HG03354 (cell line): ENCODE measurements at regions not wholly inside any gene's neighbourhood (a gene's known extent, or its start where the extent isn't known, plus 50 kb on each side); places are given as distances from the start of the nearest gene placed in this dataset.

Experiments used
- ATAC-seq: cut with Tn5 transposase; IDR thresholded peaks from one replicate; pipeline ENCODE4 v1.9.1; 2021; ENCODE audit warnings: mild to moderate bottlenecking; ENCODE audit not compliant: unreplicated experiment, poor library complexity, severe bottlenecking

- no peak for ATAC-seq
These were observed 227.3 kb downstream of the TBX18 start for GRCh38 chr6:84536885-84537638.

- ATAC-seq, result no peak
These were observed 236.2 kb downstream of the TBX18 start for GRCh38 chr6:84528201-84528600.

- ATAC-seq, result no peak
These were observed 237.8 kb downstream of the TBX18 start for GRCh38 chr6:84526631-84527030.

- ATAC-seq, result no peak
These were observed 238.5 kb downstream of the TBX18 start for GRCh38 chr6:84525907-84526306.

- no peak for ATAC-seq
These were observed 239.8 kb downstream of the TBX18 start for GRCh38 chr6:84524636-84525035.

- no peak for ATAC-seq
These were observed 242.3 kb downstream of the TBX18 start for GRCh38 chr6:84522135-84522549.

GRCh38 chr6:84521511-84521910, 242.9 kb downstream of the TBX18 start:
- ATAC-seq, result no peak

GRCh38 chr6:84517741-84518530, 246.5 kb downstream of the TBX18 start:
- no peak for ATAC-seq

- no peak for ATAC-seq
These were observed 248.2 kb downstream of the TBX18 start for GRCh38 chr6:84516154-84516553.

GRCh38 chr6:84515067-84515466, 249.3 kb downstream of the TBX18 start:
- ATAC-seq, result no peak

- no peak for ATAC-seq
These were observed 250.1 kb downstream of the TBX18 start for GRCh38 chr6:84514089-84514971.

GRCh38 chr6:84512391-84512790, 252.0 kb downstream of the TBX18 start:
- no peak for ATAC-seq

- no peak for ATAC-seq
These were observed 252.5 kb downstream of the TBX18 start for GRCh38 chr6:84511929-84512328.

- ATAC-seq, result no peak
These were observed 255.4 kb downstream of the TBX18 start for GRCh38 chr6:84508981-84509380.

GRCh38 chr6:84508334-84508733, 256.1 kb downstream of the TBX18 start:
- no peak for ATAC-seq

- ATAC-seq, result no peak
These were observed 260.4 kb downstream of the TBX18 start for GRCh38 chr6:84504025-84504424.

- ATAC-seq, result no peak
These were observed 263.1 kb downstream of the TBX18 start for GRCh38 chr6:84501315-84501714.

GRCh38 chr6:84500726-84501125, 263.7 kb downstream of the TBX18 start:
- no peak for ATAC-seq

- ATAC-seq, result no peak
These were observed 265.5 kb downstream of the TBX18 start for GRCh38 chr6:84498905-84499304.
